ELR (cell line): ENCODE measurements at regions not wholly inside any gene's neighbourhood (a gene's known extent, or its start where the extent isn't known, plus 50 kb on each side); places are given as distances from the start of the nearest gene placed in this dataset.
"Not testable (repeated sequence)": the region's sequence is repeated elsewhere in the genome, so short reads cannot be mapped to it uniquely, and the experiment has no call there.

ENCODE experiments used
- DNase-seq: peaks from one replicate; pipeline ENCODE4 v3.0.0-alpha.2; 2015; ENCODE audit warnings: low read depth

- DNase-seq, result not testable (repeated sequence)
These were observed 74.8 kb upstream of the ATP1A1 start for GRCh38 chr1:116298213-116298579.

DNA sequence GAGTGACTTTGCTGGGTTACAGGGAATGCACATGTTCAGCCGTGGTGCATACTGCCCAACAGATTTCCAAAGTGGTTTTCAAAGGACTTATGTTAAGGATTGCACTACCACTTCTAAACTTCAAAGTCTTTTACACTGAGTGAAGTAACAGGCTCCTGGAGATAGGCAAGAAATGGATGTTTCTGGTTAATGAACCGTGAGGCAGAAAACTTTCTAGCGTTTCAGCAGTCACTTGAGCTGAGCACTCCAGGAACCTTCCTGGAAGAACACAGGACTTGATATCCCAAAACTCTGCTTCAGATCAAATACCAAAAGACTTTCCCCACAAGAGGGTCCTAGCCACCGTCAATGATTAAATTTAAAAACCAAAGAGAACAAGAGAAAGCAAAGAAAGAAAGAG lies 74.3 kb upstream of the ATP1A1 start:
- no peak for DNase-seq

DNA sequence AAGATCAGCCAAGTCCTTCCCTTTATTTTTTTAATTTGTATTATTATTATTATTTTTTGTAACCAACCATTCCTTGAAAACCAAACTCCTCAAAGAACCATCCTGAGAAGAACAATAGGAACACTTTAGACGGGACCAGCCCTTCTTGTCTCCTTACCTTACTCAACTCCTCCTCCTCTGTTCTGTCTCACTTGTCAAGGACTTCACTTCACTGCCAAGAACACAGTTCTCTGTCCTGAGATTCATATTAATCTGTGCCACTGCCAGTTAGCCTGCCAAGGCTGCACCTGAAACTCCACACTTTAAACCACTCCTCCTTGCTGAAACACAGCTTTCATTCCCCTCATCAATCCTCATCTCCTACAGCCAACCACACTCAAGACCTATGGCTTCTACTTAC lies 73.8 kb upstream of the ATP1A1 start:
- no peak for DNase-seq

- DNase-seq, result no peak
These were observed 70.8 kb upstream of the ATP1A1 start for GRCh38 chr1:116302281-116302680.

DNA sequence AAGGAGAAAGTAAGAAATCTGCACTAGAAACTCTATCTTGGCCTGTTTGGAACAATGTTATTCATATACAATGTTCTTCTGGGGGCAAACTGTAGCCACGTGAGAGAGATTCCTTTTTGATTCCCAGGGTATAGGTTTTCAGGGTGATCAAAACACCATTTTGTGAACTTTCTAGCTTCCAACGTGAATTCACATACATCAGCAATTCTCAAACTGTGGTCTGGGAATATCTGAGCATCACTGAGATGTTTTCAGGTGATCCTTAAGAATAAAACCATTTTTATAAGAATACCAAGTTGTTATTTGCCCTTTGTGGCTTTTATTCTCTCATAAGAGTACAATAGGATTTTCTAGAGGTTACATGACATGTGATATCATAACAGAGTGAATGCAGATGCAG lies 66.9 kb upstream of the ATP1A1 start:
- DNase-seq, result no peak

DNA sequence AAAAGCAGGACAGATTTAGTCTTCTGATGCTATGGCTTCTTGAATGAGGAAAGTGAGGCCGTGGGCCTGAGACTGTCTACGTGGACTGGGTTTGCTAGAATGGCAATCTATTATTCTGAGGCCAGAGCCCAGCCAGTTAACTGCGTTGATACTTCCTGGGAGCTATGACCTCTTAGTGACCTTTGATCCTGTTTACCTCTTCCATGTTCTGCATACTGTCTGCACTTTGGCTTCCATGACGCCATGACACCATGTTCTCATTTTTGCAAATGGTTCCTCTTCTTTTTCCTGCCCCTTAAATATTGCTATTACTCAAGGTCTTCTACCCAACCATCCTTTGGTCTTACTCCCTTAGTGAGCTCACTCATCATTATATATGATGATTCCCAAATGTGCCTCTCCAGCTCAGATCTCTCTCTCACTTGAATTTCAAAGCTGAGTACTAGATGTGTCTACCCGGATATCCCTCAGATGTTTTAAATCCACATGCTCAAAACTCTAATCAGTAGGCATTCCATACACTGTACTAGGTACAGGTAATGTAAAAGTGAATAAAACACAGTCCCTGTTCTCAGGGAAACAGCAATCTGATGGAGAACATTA lies 66.1 kb upstream of the ATP1A1 start:
- DNase-seq, result no peak

DNA sequence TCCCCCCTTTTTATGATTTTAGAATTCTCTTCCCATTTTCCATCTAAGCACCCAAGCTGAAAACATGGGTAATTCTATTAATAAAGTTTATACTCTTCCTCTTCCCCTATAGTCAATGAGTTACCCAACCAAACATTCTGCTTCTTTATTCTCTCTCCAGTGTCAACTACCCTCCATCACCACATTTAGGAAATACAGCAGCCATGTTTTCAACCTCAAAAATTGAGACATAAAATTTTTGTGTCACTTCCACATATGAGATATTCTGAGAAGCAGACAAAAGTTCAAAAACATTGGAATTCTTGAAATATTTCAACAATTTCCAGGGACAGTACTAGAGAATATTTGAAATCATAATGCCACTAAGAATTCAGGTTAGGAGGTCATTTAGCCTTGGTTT lies 64.8 kb upstream of the ATP1A1 start:
- DNase-seq, result no peak

- DNase-seq, result no peak
These were observed 63.8 kb upstream of the ATP1A1 start for GRCh38 chr1:116309090-116309870.

GRCh38 chr1:116310180-116310579 lies 62.9 kb upstream of the ATP1A1 start:
- DNase-seq, result no peak

DNA sequence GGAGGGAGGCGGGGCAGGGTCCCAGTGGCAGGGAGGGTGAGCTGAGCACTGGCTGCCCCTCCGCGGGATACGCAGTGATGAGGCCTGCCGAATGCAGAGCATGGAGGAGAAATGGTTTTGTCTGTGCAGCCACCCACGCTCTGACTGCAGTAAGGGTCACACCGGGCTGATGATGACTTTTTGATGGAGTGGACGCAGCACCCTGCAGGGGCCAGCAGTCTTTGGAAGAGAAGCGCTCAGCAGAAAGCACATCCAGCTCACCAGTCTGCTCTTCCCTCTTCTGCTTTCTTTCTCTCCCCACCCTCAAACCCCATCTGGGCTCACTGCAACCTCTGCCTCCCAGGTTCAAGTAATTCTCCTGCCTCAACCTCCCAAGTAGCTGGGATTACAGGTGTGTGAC lies 61.9 kb upstream of the ATP1A1 start:
- DNase-seq, result no peak

GRCh38 chr1:116311756-116312680 lies 61.0 kb upstream of the ATP1A1 start:
- DNase-seq, result no peak

- no peak for DNase-seq
These were observed 60.4 kb upstream of the ATP1A1 start for GRCh38 chr1:116312681-116313069.

- DNase-seq, result no peak
These were observed 59.3 kb upstream of the ATP1A1 start for GRCh38 chr1:116313776-116314175.

- DNase-seq, result no peak
These were observed 58.6 kb upstream of the ATP1A1 start for GRCh38 chr1:116314305-116314919.

DNA sequence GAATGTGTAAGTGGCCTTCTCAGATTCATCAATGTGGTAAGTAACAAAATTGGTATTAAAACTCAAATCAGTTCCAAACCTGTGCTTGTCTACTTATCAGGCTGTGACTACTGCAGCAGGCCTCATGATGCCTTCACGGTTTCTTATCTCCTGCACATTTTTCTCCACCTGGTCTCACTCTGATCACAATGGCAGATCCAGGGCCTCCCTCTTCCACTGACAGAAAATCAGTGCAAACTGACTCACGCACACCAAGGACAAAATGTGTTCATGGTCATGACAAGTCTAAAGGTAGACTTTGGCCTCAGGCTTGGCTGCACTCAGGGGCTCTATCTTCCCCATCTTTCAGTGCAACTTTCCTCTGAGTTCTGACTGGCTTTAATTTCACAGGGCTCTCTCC lies 56.7 kb upstream of the ATP1A1 start:
- no peak for DNase-seq

- no peak for DNase-seq
These were observed 54.1 kb upstream of the ATP1A1 start for GRCh38 chr1:116318897-116319296.

GRCh38 chr1:116320874-116321273 lies 52.2 kb upstream of the ATP1A1 start:
- no peak for DNase-seq

- no peak for DNase-seq
These were observed 51.3 kb upstream of the ATP1A1 start for GRCh38 chr1:116321766-116322175.

DNA sequence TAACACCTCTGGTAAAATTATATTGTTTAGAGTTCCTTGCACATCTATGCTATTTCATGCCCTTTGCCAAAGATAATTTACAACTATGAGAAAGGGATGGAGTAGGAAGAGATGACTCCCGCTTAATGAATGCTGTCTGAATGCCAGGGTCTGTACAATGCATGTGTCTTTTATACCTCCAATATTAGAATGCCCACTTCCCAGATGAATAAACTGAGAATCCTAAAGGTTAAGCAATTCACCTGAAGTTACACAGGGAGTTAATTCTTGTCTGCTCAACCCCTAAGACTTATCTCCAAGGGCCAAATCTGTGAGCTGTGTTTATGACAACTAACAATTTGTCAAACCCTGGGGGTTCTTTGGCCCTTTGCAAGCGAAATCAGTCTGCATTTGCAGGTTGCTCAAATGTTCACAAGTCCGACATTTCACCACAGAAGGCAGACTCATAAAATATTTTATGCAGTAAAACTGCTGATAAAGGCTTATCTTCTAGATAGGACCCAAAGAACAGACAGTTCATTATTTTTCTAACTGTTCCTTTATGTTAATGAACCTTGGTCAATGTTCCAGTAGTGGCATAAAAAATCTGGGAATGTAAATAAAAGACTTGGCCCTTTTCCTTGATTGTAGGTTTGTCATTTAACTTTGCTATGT lies 50.2 kb upstream of the ATP1A1 start:
- DNase-seq, result no peak
